K562 (cell line): ENCODE measurements at regions not wholly inside any gene's neighbourhood (a gene's known extent, or its start where the extent isn't known, plus 50 kb on each side); places are given as distances from the start of the nearest gene placed in this dataset.

Source experiments
- ATAC-seq: fragments of 200-7000 bp; cut with Tn5 transposase; 3 replicates; pipeline ENCODE4 v1.9.1; 2020; ENCODE audit warnings: moderate library complexity
- BruUV-seq: library from RNA; stranded (reverse); fragments of 400-500 nt; replicated peaks from 2 replicates; lab custom pipeline; 2021; lab: Mats Ljungman, UMichigan
- CTCF ChIA-PET: fragments of 300-600 bp; formaldehyde crosslinking; extraction: SDS; loops from one replicate; lab custom pipeline; 2021; ENCODE audit warnings: low intra/inter-chr PET ratio; lab: Yijun Ruan, JAX
- POLR2A ChIA-PET: fragments of 300-600, 350-650 bp; sonication (Branson Sonifier 250); formaldehyde crosslinking; extraction: SDS; loops from one replicate; lab custom pipeline; 2021; ENCODE audit warnings: antibody characterized with exemption, inconsistent platforms; lab: Yijun Ruan, JAX
- DNase-seq, 4 experiments: peaks; one replicate each; pipeline versions ENCODE4 v3.0.0 to v3.0.0-alpha.2; 2011 to 2018; ENCODE audit warnings: low spot score in 3 of 4, mixed read lengths in 3 of 4; ENCODE audit errors: extremely low read depth in 1 of 4
- FAIRE-seq: peaks from 2 replicates; lab custom pipeline; 2011; peaks lifted over from hg19 to GRCh38; lab: Jason Lieb, UNC
- H2AFZ ChIP-seq: 2 replicates; pipeline ENCODE4 v1.6.0; 2011; ENCODE audit warnings: low read depth, low read length, control low read depth, inconsistent platforms
- H3K27ac ChIP-seq: fragments of 200-600 bp; 3 replicates; pipeline ENCODE4 v1.8.0; 2011; ENCODE audit warnings: low read depth, mild to moderate bottlenecking, control low read depth, inconsistent platforms, low read length, moderate library complexity, mixed read lengths; ENCODE audit errors: extremely low read depth
- H3K27me3 ChIP-seq, 2 experiments: fragments of 300-600 bp in 1 of 2; 2 replicates in 1 of 2; 3 replicates in 1 of 2; pipeline versions ENCODE4 v1.6.0 to v1.8.0; 2011; ENCODE audit warnings: inconsistent platforms in 2 of 2, low read length in 2 of 2, mild to moderate bottlenecking in 1 of 2, mixed read lengths in 1 of 2, moderate library complexity in 1 of 2; ENCODE audit not compliant: control insufficient read depth in 2 of 2, insufficient read depth in 2 of 2
- H3K36me3 ChIP-seq: fragments of 300-600 bp; 3 replicates; pipeline ENCODE4 v1.8.0; 2011; ENCODE audit warnings: mild to moderate bottlenecking, low read length, inconsistent platforms; ENCODE audit not compliant: control insufficient read depth, insufficient read depth
- H3K4me1 ChIP-seq, 2 experiments: fragments of 200-600 bp in 1 of 2; replicated peaks in 1 of 2; 2 replicates in 1 of 2; 3 replicates in 1 of 2; pipeline versions ENCODE4 v1.5.1 to v1.8.0; 2011; ENCODE audit warnings: inconsistent platforms in 2 of 2, low read length in 2 of 2, mild to moderate bottlenecking in 1 of 2, mixed read lengths in 1 of 2, moderate library complexity in 1 of 2; ENCODE audit not compliant: control insufficient read depth in 2 of 2, insufficient read depth in 2 of 2
- H3K4me2 ChIP-seq: 2 replicates; pipeline ENCODE4 v1.6.1; 2011; ENCODE audit warnings: low read length, control low read depth, inconsistent platforms, mixed read lengths; ENCODE audit not compliant: insufficient read depth
- H3K4me3 ChIP-seq: fragments of 200-600 bp; sonication (generic), shearing (Covaris generic); 2 replicates; pipeline ENCODE4 v1.5.1; 2016; ENCODE audit warnings: control low read depth, inconsistent platforms
- H3K79me2 ChIP-seq: fragments of 200-600 bp; 3 replicates; pipeline ENCODE4 v1.8.0; 2011; ENCODE audit warnings: low read length, inconsistent platforms; ENCODE audit not compliant: control insufficient read depth, insufficient read depth
- H3K9ac ChIP-seq, 2 experiments: 2 replicates each; pipeline versions ENCODE4 v1.6.0 to v1.6.1; 2011; ENCODE audit warnings: low read depth in 2 of 2, low read length in 2 of 2, control low read depth in 1 of 2, inconsistent platforms in 1 of 2, mild to moderate bottlenecking in 1 of 2, mixed read lengths in 1 of 2; ENCODE audit not compliant: insufficient read depth in 1 of 2
- H3K9me1 ChIP-seq: one replicate; pipeline ENCODE4 v1.6.0; 2011; ENCODE audit warnings: inconsistent platforms, mild to moderate bottlenecking, low read length, moderate library complexity; ENCODE audit not compliant: control insufficient read depth, insufficient read depth
- H3K9me3 ChIP-seq: replicated peaks from 2 replicates; pipeline ENCODE4 v1.5.1; 2011; ENCODE audit warnings: low read depth, low read length, inconsistent platforms; ENCODE audit not compliant: control insufficient read depth, insufficient read depth
- H4K20me1 ChIP-seq: replicated peaks from 2 replicates; pipeline ENCODE4 v1.6.1; 2011; ENCODE audit warnings: low read length, inconsistent platforms, mixed read lengths; ENCODE audit not compliant: control insufficient read depth, insufficient read depth
- C11orf30 ChIP-seq: fragments of 450-650 bp; IDR thresholded peaks from 2 replicates; pipeline ENCODE4 v1.6.1; 2016; ENCODE audit warnings: low read depth, mild to moderate bottlenecking
- MAFF ChIP-seq: IDR thresholded peaks from 2 replicates; pipeline ENCODE4 v1.6.1; 2012; ENCODE audit warnings: low read length, improper control_type of control experiment
- U2AF1 ChIP-seq: fragments of 200-400 bp; formaldehyde crosslinking; optimal IDR thresholded peaks from 2 replicates; pipeline ENCODE3; 2017; ENCODE audit warnings: mild to moderate bottlenecking, low read depth, low read length, moderate library complexity
- ZNF316 ChIP-seq: fragments of 450-650 bp; IDR thresholded peaks from 2 replicates; pipeline ENCODE4 v1.6.1; 2016
- WGBS: fragments of 100-300 bp; shearing (Covaris generic); methylation state at CpG from one replicate; pipeline ENCODE4 v1.1.6; 2016; ENCODE audit warnings: low coverage, mixed read lengths; ENCODE audit not compliant: insufficient coverage; ENCODE audit errors: missing lambda C conversion rate; 5-methylcytosine and 5-hydroxymethylcytosine counted together
- in situ Hi-C: fragments of 300-500 bp; cut with MboI; formaldehyde crosslinking; loops from 4 replicates; pipeline ENCODE4 v1.15.0; 2018; ENCODE audit warnings: inconsistent platforms, mixed read lengths
- intact Hi-C: fragments of 100-400 bp; cut with micrococcal nuclease; formaldehyde crosslinking; loops from 2 replicates; pipeline ENCODE4 v1.14.2; 2022
- TF ChIP-seq, protein P1 (sequence below), 2 experiments: fragments of 200-800 bp in 1 of 2; sonication (Bioruptor generic) in 1 of 2; sonication (generic) in 1 of 2; formaldehyde crosslinking in 1 of 2; IDR thresholded peaks in 1 of 2; conservative IDR thresholded peaks in 1 of 2; 2 replicates each; pipeline versions ENCODE4 v1.5.0 to v1.6.1; 2016 to 2020; ENCODE audit warnings: missing compliant biosample characterization in 1 of 2, missing genetic modification characterization in 1 of 2, missing genetic modification reagents in 1 of 2

DNA sequence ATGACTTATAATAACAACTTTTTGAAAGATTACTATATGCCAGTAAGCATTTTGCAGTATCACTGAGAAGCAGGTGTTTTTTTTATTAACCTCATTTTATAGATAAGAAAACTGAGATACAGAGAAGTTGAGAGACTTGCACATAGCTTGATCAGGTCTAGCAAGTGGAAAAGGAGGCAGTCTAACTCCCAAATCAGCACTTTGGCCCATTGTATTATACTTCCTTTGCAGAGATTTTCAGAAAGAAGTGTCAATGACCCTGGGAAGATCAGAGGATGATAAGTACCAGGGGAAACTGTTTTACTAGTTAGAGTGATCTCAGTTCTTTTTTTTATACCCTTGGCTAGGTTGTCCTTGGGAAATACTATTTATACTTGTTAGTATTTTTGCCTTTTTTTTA is 358.7 kb downstream of the SQOR start:
- Histone ChIP-seq H3K27me3 (no peaks in the 10 kb centered on the region), H3K27ac (no peak overlapping the region), H3K4me1 (no peaks in the 10 kb centered on the region)
- no TSS peak for BruUV-seq
- TF ChIP-seq, protein P1, sequence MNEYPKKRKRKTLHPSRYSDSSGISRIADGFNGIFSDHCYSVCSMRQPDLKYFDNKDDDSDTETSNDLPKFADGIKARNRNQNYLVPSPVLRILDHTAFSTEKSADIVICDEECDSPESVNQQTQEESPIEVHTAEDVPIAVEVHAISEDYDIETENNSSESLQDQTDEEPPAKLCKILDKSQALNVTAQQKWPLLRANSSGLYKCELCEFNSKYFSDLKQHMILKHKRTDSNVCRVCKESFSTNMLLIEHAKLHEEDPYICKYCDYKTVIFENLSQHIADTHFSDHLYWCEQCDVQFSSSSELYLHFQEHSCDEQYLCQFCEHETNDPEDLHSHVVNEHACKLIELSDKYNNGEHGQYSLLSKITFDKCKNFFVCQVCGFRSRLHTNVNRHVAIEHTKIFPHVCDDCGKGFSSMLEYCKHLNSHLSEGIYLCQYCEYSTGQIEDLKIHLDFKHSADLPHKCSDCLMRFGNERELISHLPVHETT (CRISPR knock-in tag; conservative IDR thresholded peaks at IDR 0.05 in 1 of 2, IDR thresholded peaks at IDR 0.05 in 1 of 2) = no peak
- TF ChIP-seq, all 486 proteins: peak for 0
- CTCF ChIA-PET = no interaction called here
- Histone ChIP-seq H3K9me3 (no peaks in the 10 kb centered on the region), H3K4me2 (no peak overlapping the region), H3K9me1 (no peaks in the 10 kb centered on the region), H4K20me1 (no peaks in the 10 kb centered on the region), H3K79me2 (no peaks in the 10 kb centered on the region), H3K4me3 (no peak overlapping the region), H3K9ac (no peak overlapping the region), H2AFZ (no peak overlapping the region), H3K36me3 (no peaks in the 10 kb centered on the region)
- no peak for FAIRE-seq
- in situ Hi-C loops (no loop called here), intact Hi-C loops (no loop called here)
- DNase-seq = no peak
- POLR2A ChIA-PET = no interaction called here
- ATAC-seq = no peak

DNA sequence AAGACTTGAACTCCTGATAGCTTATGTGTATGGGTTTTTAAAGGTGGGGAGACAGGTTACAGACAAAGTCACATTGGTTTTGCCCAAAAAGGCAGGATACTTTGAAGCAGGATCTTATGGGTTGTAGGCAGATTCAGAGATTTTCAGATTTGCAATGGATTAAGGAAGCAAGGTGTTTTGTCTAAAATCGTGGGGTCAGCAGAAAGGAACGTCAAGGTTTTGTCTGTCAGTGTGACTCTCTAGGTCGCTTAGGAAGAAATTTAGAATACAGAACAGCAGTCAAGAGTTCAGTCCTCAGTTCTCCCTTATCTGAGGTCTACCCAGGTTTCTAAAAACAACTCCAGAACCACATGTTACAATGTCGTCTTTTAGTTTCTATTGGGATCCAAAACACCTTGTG is 361.0 kb downstream of the SQOR start:
- WGBS = 0% methylated on average over 4 of the region's 4 CpGs

More for the DNA sequence above, 361.0 kb downstream of the SQOR start:
- no peaks in the 10 kb centered on the region for H4K20me1 ChIP-seq
- no TSS peak for BruUV-seq
- DNase-seq (no peak), ATAC-seq (no peak), FAIRE-seq (no peak)
- H3K36me3 ChIP-seq = no peaks in the 10 kb centered on the region
- no peak overlapping the region for H2AFZ ChIP-seq
- no peaks in the 10 kb centered on the region for H3K9me3 ChIP-seq
- TF ChIP-seq U2AF1 (no peak), C11orf30 (peak; percentile 10; the same call in 1 of the 2 replicates), ZNF316 (peak; percentile 37; the same call in 1 of the 2 replicates), MAFF (peak; percentile 19; the same call in 1 of the 2 replicates)
- ChIA-PET CTCF (no interaction called here), POLR2A (no interaction called here)
- no peak overlapping the region for H3K9ac ChIP-seq
- intact Hi-C loops (no loop called here), in situ Hi-C loops (no loop called here)
- no peak overlapping the region for H3K4me2 ChIP-seq
- H3K4me3 ChIP-seq = no peak overlapping the region
- no peaks in the 10 kb centered on the region for H3K79me2 ChIP-seq
- no peaks in the 10 kb centered on the region for H3K9me1 ChIP-seq
- H3K4me1 ChIP-seq = no peaks in the 10 kb centered on the region
- H3K27me3 ChIP-seq = no peaks in the 10 kb centered on the region
- H3K27ac ChIP-seq = no peak overlapping the region
